Caki2 (cell line): ENCODE measurements at regions not wholly inside any gene's neighbourhood (a gene's known extent, or its start where the extent isn't known, plus 50 kb on each side); places are given as distances from the start of the nearest gene placed in this dataset.

ENCODE experiments used
- DNase-seq: peaks from one replicate; pipeline ENCODE4 v3.0.0-alpha.2; 2015; ENCODE audit warnings: low read depth
- in situ Hi-C: cut with HindIII; loops from 2 replicates; pipeline ENCODE4 v1.10.0; 2016; ENCODE audit warnings: low sequenced_read_pairs, low pct_unique_long_range_greater_than_20kb, mixed read lengths

- no peak for DNase-seq
- in situ Hi-C loops, result no loop called here
Observed at GRCh38 chr10:130763491-130763890, 548.0 kb downstream of the TCERG1L start.

GRCh38 chr10:130764651-130765050, 546.9 kb downstream of the TCERG1L start:
- in situ Hi-C loops, result no loop called here
- no peak for DNase-seq

- in situ Hi-C loops, result no loop called here
- no peak for DNase-seq
Observed at GRCh38 chr10:130766071-130766470, 545.5 kb downstream of the TCERG1L start.

- in situ Hi-C loops, result no loop called here
- no peak for DNase-seq
Observed at GRCh38 chr10:130767116-130767730, 544.3 kb downstream of the TCERG1L start.

GRCh38 chr10:130769146-130770017, 542.1 kb downstream of the TCERG1L start:
- DNase-seq, result no peak
- in situ Hi-C loops, result no loop called here

- no peak for DNase-seq
- in situ Hi-C loops, result no loop called here
Observed at GRCh38 chr10:130770018-130770630, 541.4 kb downstream of the TCERG1L start.

- in situ Hi-C loops, result no loop called here
Observed at GRCh38 chr10:130771491-130771946, 540.0 kb downstream of the TCERG1L start.

GRCh38 chr10:130772056-130772455, 539.5 kb downstream of the TCERG1L start:
- in situ Hi-C loops, result no loop called here
- no peak for DNase-seq

More at GRCh38 chr10:130771491-130771946, 540.0 kb downstream of the TCERG1L start:
- no peak for DNase-seq

GRCh38 chr10:130772676-130773075, 538.8 kb downstream of the TCERG1L start:
- DNase-seq, result no peak
- in situ Hi-C loops, result no loop called here

- in situ Hi-C loops, result no loop called here
- no peak for DNase-seq
Observed at GRCh38 chr10:130773941-130774340, 537.6 kb downstream of the TCERG1L start.

GRCh38 chr10:130774871-130775270, 536.6 kb downstream of the TCERG1L start:
- no peak for DNase-seq
- in situ Hi-C loops, result no loop called here

- in situ Hi-C loops, result no loop called here
- DNase-seq, result no peak
Observed at GRCh38 chr10:130775311-130775710, 536.2 kb downstream of the TCERG1L start.

- in situ Hi-C loops, result no loop called here
- no peak for DNase-seq
Observed at GRCh38 chr10:130776724-130777123, 534.8 kb downstream of the TCERG1L start.

GRCh38 chr10:130777507-130778165, 533.9 kb downstream of the TCERG1L start:
- DNase-seq, result no peak
- in situ Hi-C loops, result no loop called here

- in situ Hi-C loops, result no loop called here
- no peak for DNase-seq
Observed at GRCh38 chr10:130778166-130778545, 533.4 kb downstream of the TCERG1L start.

- DNase-seq, result no peak
- in situ Hi-C loops, result no loop called here
Observed at GRCh38 chr10:130780763-130781162, 530.8 kb downstream of the TCERG1L start.

- in situ Hi-C loops, result no loop called here
- DNase-seq, result no peak
Observed at GRCh38 chr10:130781206-130781605, 530.3 kb downstream of the TCERG1L start.

GRCh38 chr10:130781623-130782022, 529.9 kb downstream of the TCERG1L start:
- no peak for DNase-seq
- in situ Hi-C loops, result no loop called here

- DNase-seq, result no peak
- in situ Hi-C loops, result no loop called here
Observed at GRCh38 chr10:130782467-130782866, 529.1 kb downstream of the TCERG1L start.
